GM21528 (cell line): ENCODE measurements at regions not wholly inside any gene's neighbourhood (a gene's known extent, or its start where the extent isn't known, plus 50 kb on each side); places are given as distances from the start of the nearest gene placed in this dataset.

Experiments used
- ATAC-seq: cut with Tn5 transposase; IDR thresholded peaks from one replicate; pipeline ENCODE4 v1.9.1; 2021; ENCODE audit warnings: mild to moderate bottlenecking, moderate library complexity; ENCODE audit not compliant: unreplicated experiment, low FRiP score

GRCh38 chr5:66538531-66538930, 57.7 kb upstream of the MAST4 start:
- ATAC-seq, result no peak

GRCh38 chr5:66540078-66540477, 56.1 kb upstream of the MAST4 start:
- no peak for ATAC-seq

DNA sequence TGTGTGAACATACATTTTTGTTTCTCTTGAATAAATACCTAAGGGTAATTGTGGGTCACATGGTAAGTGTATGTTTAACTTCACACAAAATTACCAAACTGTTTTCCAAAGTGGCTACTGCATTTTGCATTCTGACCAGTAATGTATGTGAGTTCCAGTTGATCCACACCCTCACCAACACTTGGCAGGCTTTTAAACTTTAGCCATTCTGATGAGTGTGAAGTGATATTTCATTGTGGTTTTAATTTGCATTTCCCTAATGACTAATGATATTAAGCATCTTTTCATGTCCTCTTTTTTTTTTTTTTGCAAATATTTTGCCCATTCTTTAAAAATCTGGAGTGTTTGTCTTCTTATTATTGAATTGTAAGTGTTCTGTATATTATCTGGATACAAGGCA, 53.5 kb upstream of the MAST4 start:
- ATAC-seq, result no peak
